ENCODE measurements at regions not wholly inside any gene's neighbourhood (a gene's known extent, or its start where the extent isn't known, plus 50 kb on each side); places are given as distances from the start of the nearest gene placed in this dataset.

DNA sequence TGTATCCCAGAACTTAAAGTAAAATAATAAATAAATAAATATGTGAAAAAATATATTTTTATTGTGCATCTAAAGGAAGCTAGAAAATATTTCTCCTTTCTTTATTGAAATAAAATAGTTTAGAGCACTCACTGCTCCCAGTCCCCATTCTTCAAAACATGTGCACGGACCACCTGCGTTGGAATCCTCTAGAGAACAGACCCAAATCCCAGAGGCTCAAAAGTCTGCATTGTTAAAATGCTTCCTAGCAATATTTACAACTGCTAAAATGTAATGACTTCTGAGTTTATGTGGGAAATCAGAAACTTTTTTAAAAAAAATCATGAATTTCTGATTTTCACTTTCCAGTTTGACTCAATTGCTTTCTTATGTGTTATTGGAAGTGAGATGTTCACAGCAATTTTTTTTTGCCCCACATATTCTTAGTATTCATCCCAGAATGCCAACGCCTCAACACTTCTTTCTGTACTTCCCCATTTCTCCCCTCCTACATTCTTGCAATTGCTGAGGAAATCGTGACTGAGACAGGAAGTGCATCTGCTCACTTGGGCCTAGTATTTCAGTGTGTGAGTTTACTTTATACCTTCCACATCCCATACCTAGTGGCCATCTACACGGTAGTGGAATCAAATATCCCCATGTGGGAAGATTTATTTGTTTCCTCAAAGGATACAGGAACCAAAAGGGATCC is 116.0 kb upstream of the FLRT2 start:
- TF ChIP-seq, protein P1, sequence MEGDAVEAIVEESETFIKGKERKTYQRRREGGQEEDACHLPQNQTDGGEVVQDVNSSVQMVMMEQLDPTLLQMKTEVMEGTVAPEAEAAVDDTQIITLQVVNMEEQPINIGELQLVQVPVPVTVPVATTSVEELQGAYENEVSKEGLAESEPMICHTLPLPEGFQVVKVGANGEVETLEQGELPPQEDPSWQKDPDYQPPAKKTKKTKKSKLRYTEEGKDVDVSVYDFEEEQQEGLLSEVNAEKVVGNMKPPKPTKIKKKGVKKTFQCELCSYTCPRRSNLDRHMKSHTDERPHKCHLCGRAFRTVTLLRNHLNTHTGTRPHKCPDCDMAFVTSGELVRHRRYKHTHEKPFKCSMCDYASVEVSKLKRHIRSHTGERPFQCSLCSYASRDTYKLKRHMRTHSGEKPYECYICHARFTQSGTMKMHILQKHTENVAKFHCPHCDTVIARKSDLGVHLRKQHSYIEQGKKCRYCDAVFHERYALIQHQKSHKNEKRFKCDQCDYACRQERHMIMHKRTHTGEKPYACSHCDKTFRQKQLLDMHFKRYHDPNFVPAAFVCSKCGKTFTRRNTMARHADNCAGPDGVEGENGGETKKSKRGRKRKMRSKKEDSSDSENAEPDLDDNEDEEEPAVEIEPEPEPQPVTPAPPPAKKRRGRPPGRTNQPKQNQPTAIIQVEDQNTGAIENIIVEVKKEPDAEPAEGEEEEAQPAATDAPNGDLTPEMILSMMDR (IDR thresholded peaks at IDR 0.05; ENCODE audit: extremely low read depth, insufficient read depth, missing control alignments): no peak
- no peak for DNase-seq (ENCODE audit: low spot score)
- in situ Hi-C loops (cut with MboI; ENCODE audit: low pct_unique_long_range_greater_than_20kb, low sequenced_read_pairs, unreplicated experiment): no loop called here

DNA sequence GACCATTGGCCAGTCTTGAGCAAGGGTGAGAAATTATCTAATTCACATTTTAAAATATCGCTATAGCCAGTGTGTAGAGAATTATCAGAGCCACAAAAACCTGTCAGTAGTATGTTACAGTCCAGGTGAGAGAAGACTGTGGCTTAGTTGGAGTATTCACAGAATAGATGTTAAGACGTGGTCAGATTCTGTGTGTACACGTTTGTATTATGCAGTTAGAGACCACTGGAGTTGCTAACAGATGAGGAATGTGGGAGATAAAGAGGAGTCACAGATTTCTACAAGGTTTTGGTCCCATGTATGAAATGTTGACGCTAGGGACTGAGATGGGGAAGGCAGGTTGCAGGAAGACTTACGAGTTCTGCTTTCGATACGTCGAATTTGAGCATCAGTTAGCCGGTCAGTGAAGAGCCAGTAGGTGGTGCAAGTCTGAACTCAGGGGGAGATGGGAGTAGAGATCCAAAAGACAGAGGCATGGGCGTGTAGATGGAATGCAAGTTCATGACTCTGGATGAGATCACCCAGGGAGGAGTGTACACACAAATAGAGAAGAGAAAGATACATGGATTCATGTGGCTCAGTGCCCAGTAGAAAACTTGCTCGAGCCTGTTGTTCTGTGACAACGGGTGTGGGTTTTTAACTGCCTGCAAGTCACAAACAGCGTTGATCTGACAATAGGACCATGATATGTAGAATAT is 114.8 kb upstream of the FLRT2 start:
- TF ChIP-seq, protein P1 (IDR thresholded peaks at IDR 0.05; ENCODE audit: extremely low read depth, insufficient read depth, missing control alignments): no peak
- in situ Hi-C loops (cut with MboI; ENCODE audit: low pct_unique_long_range_greater_than_20kb, low sequenced_read_pairs, unreplicated experiment): no loop called here
- no peak for DNase-seq (ENCODE audit: low spot score)

DNA sequence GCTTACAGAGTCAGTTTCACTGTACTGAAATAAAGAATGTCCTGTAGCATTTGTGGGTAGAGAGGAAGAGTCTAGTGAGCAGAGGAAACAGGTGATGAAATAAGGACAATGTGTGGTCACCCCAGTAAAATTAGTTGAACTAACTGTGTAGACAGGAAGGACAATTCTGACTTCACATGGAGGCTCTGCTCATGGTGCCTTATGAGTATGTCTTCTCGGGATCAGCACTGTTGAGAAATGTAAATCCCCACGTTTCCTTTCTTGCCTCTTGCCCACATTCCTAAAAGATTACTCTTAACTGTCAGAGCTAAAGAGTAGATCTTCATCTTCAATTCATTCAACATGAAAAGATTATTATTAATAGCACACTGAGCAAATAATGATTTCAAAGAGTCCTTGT is 113.2 kb upstream of the FLRT2 start:
- TF ChIP-seq, protein P1 (IDR thresholded peaks at IDR 0.05; ENCODE audit: extremely low read depth, insufficient read depth, missing control alignments): no peak
- no peak for DNase-seq (ENCODE audit: low spot score)
- in situ Hi-C loops (cut with MboI; ENCODE audit: low pct_unique_long_range_greater_than_20kb, low sequenced_read_pairs, unreplicated experiment): no loop called here

DNA sequence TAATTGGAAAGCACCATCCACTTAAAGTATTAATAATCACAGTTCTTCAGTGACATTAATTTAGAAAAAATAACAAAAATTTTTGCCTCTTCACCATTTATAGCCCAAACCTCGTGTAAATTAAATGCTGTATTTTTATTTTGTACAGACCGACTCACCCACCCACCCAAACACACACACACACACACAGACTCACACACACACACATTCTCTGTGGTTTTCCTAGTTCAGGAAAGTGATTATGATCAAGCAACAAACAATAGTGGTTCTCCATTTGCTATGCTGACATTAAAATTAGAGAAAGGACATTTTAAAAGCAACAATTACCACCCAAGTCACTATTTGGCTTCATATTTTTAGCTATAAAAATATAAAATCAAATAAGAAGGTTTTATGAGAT is 112.5 kb upstream of the FLRT2 start:
- TF ChIP-seq, protein P1 (IDR thresholded peaks at IDR 0.05; ENCODE audit: extremely low read depth, insufficient read depth, missing control alignments): no peak
- no peak for DNase-seq (ENCODE audit: low spot score)
- in situ Hi-C loops (cut with MboI; ENCODE audit: low pct_unique_long_range_greater_than_20kb, low sequenced_read_pairs, unreplicated experiment): no loop called here

DNA sequence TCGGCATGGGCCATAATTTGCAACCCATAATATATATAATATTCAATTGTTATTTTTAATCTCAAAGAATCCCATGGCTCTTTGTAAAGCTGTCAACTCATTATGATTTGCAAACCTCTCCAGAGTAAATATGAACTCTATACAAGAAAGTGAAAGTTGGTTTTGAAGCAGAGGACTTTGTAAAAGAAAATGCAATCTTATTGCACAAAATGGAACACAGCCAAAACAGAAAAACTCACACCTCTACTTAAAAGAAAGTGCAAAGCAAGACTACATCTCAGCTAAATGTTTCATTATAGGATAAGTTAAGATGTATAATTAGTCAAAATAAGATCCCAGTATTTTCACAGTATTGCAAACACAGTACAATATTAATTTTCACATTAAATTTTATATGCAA is 111.2 kb upstream of the FLRT2 start:
- no peak for DNase-seq (ENCODE audit: low spot score)
- TF ChIP-seq, protein P1 (IDR thresholded peaks at IDR 0.05; ENCODE audit: extremely low read depth, insufficient read depth, missing control alignments): no peak
- in situ Hi-C loops (cut with MboI; ENCODE audit: low pct_unique_long_range_greater_than_20kb, low sequenced_read_pairs, unreplicated experiment): no loop called here

DNA sequence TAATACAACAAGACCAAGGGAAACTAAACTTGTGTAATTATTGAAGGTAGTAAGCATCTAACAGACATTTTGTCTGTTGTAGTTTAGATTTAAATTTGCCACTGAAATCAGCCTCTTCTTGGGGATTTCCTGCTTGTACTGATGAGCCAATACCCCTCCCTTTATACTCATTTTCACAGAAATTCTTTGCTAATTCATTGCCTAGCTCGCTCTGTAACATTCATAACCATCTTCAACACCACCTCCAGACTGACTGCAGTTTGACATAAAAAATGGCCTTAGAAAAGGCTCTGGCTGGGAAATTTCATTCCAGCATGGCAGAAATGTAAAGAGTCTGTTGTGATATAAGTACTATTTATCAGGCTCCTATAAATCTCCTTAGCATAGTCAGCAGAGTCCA is 109.7 kb upstream of the FLRT2 start:
- TF ChIP-seq, protein P1 (IDR thresholded peaks at IDR 0.05; ENCODE audit: extremely low read depth, insufficient read depth, missing control alignments): no peak
- in situ Hi-C loops (cut with MboI; ENCODE audit: low pct_unique_long_range_greater_than_20kb, low sequenced_read_pairs, unreplicated experiment): no loop called here
- DNase-seq (ENCODE audit: low spot score): no peak
